NAMALWA (cell line): ENCODE measurements at regions not wholly inside any gene's neighbourhood (a gene's known extent, or its start where the extent isn't known, plus 50 kb on each side); places are given as distances from the start of the nearest gene placed in this dataset.

ENCODE experiments used
- DNase-seq: peaks from one replicate; pipeline ENCODE4 v3.0.0-alpha.2; 2015; ENCODE audit warnings: low spot score

- DNase-seq: no peak
Measured at GRCh38 chr17:77725846-77726245, 232.7 kb upstream of the TNRC6C start.

- no peak for DNase-seq
Measured at GRCh38 chr17:77726549-77727006, 231.9 kb upstream of the TNRC6C start.

- no peak for DNase-seq
Measured at GRCh38 chr17:77727037-77727615, 231.4 kb upstream of the TNRC6C start.

GRCh38 chr17:77728474-77728795, 230.1 kb upstream of the TNRC6C start:
- no peak for DNase-seq

GRCh38 chr17:77728871-77729270, 229.6 kb upstream of the TNRC6C start:
- DNase-seq: no peak

GRCh38 chr17:77729587-77729986, 228.9 kb upstream of the TNRC6C start:
- DNase-seq: no peak

- DNase-seq: no peak
Measured at GRCh38 chr17:77730376-77730775, 228.1 kb upstream of the TNRC6C start.

- no peak for DNase-seq
Measured at GRCh38 chr17:77733576-77734296, 224.8 kb upstream of the TNRC6C start.

GRCh38 chr17:77734371-77735080, 224.0 kb upstream of the TNRC6C start:
- no peak for DNase-seq

GRCh38 chr17:77735081-77735565, 223.4 kb upstream of the TNRC6C start:
- DNase-seq: no peak

- DNase-seq: no peak
Measured at GRCh38 chr17:77735566-77736198, 222.8 kb upstream of the TNRC6C start.

GRCh38 chr17:77736199-77736585, 222.3 kb upstream of the TNRC6C start:
- no peak for DNase-seq

- DNase-seq: no peak
Measured at GRCh38 chr17:77736721-77737120, 221.8 kb upstream of the TNRC6C start.

GRCh38 chr17:77737442-77738265, 220.8 kb upstream of the TNRC6C start:
- DNase-seq: no peak

- DNase-seq: no peak
Measured at GRCh38 chr17:77738751-77739531, 219.6 kb upstream of the TNRC6C start.

- DNase-seq: no peak
Measured at GRCh38 chr17:77740481-77740880, 218.0 kb upstream of the TNRC6C start.

GRCh38 chr17:77741109-77741508, 217.4 kb upstream of the TNRC6C start:
- peak; percentile 54 for DNase-seq

GRCh38 chr17:77742579-77742978, 215.9 kb upstream of the TNRC6C start:
- DNase-seq: no peak

GRCh38 chr17:77744066-77744988, 214.2 kb upstream of the TNRC6C start:
- DNase-seq: no peak

GRCh38 chr17:77745702-77746101, 212.8 kb upstream of the TNRC6C start:
- DNase-seq: no peak
